AG10803 (cell line): ENCODE measurements at regions not wholly inside any gene's neighbourhood (a gene's known extent, or its start where the extent isn't known, plus 50 kb on each side); places are given as distances from the start of the nearest gene placed in this dataset.

ENCODE experiments used
- DNase-seq: peaks from one replicate; pipeline ENCODE4 v3.0.0; 2010; ENCODE audit warnings: low read depth
- H3K4me3 ChIP-seq: 2 replicates; pipeline ENCODE4 v1.5.1; 2011; ENCODE audit warnings: mild to moderate bottlenecking, low read length, control low read depth
- CTCF ChIP-seq: conservative IDR thresholded peaks from 2 replicates; pipeline ENCODE4 v1.5.1; 2011; ENCODE audit warnings: mild to moderate bottlenecking, low read length, control low read depth, inconsistent platforms

GRCh38 chrX:82816001-82816400 lies 692.1 kb upstream of the POU3F4 start:
- TF ChIP-seq CTCF: no peak
- no peak overlapping the region for H3K4me3 ChIP-seq
- DNase-seq: no peak

GRCh38 chrX:82816562-82816961 lies 691.5 kb upstream of the POU3F4 start:
- TF ChIP-seq CTCF: no peak
- DNase-seq: no peak
- no peak overlapping the region for H3K4me3 ChIP-seq

- H3K4me3 ChIP-seq: no peak overlapping the region
- DNase-seq: no peak
- TF ChIP-seq CTCF: no peak
Observed at GRCh38 chrX:82842286-82842685, 665.8 kb upstream of the POU3F4 start.

GRCh38 chrX:82848111-82848510 lies 660.0 kb upstream of the POU3F4 start:
- no peak for DNase-seq
- TF ChIP-seq CTCF: no peak
- H3K4me3 ChIP-seq: no peak overlapping the region
